Omental fat pad (tissue), 3 donors: ENCODE measurements at regions not wholly inside any gene's neighbourhood (a gene's known extent, or its start where the extent isn't known, plus 50 kb on each side); places are given as distances from the start of the nearest gene placed in this dataset.

Experiments
- ATAC-seq: fragments of 150-250 bp; one replicate; pipeline ENCODE4 v1.9.1; 2016; ENCODE audit warnings: mild to moderate bottlenecking, moderate library complexity; ENCODE audit not compliant: low FRiP score
- DNase-seq: peaks from one replicate; pipeline ENCODE4 v3.0.0-alpha.2; 2019; ENCODE audit warnings: low spot score
- CTCF ChIP-seq, 3 donors: fragments of 450-650 bp; IDR thresholded peaks; one replicate each; pipeline ENCODE4 v1.5.1; 2016 to 2017; ENCODE audit warnings: antibody characterized with exemption in 3 of 3, mild to moderate bottlenecking in 3 of 3, moderate library complexity in 2 of 3

GRCh38 chr14:65228956-65229747 lies 126.8 kb upstream of the MAX start:
- ATAC-seq: no peak
- DNase-seq: no peak
- no peak for TF ChIP-seq CTCF (IDR thresholded peaks at IDR 0.05)

- peak; percentile 69 for ATAC-seq
- no peak for TF ChIP-seq CTCF (IDR thresholded peaks at IDR 0.05)
- no peak for DNase-seq
These were observed 127.7 kb upstream of the MAX start for GRCh38 chr14:65229748-65230728.

- no peak for ATAC-seq
- no peak for DNase-seq
- TF ChIP-seq CTCF (IDR thresholded peaks at IDR 0.05): no peak
These were observed 129.1 kb upstream of the MAX start for GRCh38 chr14:65231286-65231980.

- ATAC-seq: no peak
- TF ChIP-seq CTCF (IDR thresholded peaks at IDR 0.05): no peak
- DNase-seq: no peak
These were observed 132.5 kb upstream of the MAX start for GRCh38 chr14:65234752-65235361.

- DNase-seq (no peak), ATAC-seq (peak; percentile 16)
- no peak for TF ChIP-seq CTCF (IDR thresholded peaks at IDR 0.05)
These were observed 134.9 kb upstream of the MAX start for GRCh38 chr14:65237023-65237814.

- no peak for DNase-seq
- ATAC-seq: no peak
- no peak for TF ChIP-seq CTCF (IDR thresholded peaks at IDR 0.05)
These were observed 135.6 kb upstream of the MAX start for GRCh38 chr14:65237941-65238340.
